Vagina (tissue), 2 donors: ENCODE measurements at regions not wholly inside any gene's neighbourhood (a gene's known extent, or its start where the extent isn't known, plus 50 kb on each side); places are given as distances from the start of the nearest gene placed in this dataset.

ENCODE experiments used
- DNase-seq, 2 donors: peaks; one replicate each; pipeline ENCODE4 v3.0.0-alpha.2; 2017; ENCODE audit errors: extremely low spot score in 2 of 2
- H3K27ac ChIP-seq: fragments of 200-600 bp; sonication (generic); one replicate; pipeline ENCODE4 v1.5.1; 2019
- H3K27me3 ChIP-seq: fragments of 200-600 bp; sonication (generic); one replicate; pipeline ENCODE4 v1.5.1; 2019
- H3K36me3 ChIP-seq, 2 donors: fragments of 200-600 bp; sonication (generic); one replicate each; pipeline ENCODE4 v1.5.1; 2017 to 2019
- H3K4me1 ChIP-seq: fragments of 200-600 bp; sonication (generic); one replicate; pipeline ENCODE4 v1.5.1; 2019
- H3K4me3 ChIP-seq, 2 donors: fragments of 200-600 bp; sonication (generic); 1 replicate in 1 of 2; 2 replicates in 1 of 2; pipeline ENCODE4 v1.5.1; 2016 to 2019
- H3K9me3 ChIP-seq: fragments of 200-600 bp; sonication (generic); one replicate; pipeline ENCODE4 v1.5.1; 2019
- POLR2A ChIP-seq, 2 donors: fragments of 450-650 bp; IDR thresholded peaks; one replicate each; pipeline ENCODE4 v1.6.1; 2017; ENCODE audit warnings: antibody characterized with exemption in 2 of 2, mild to moderate bottlenecking in 2 of 2, moderate library complexity in 2 of 2
- POLR2AphosphoS5 ChIP-seq, 2 donors: sonication (generic); formaldehyde crosslinking; IDR thresholded peaks; one replicate each; pipeline ENCODE4 v1.9.0; 2017; ENCODE audit warnings: antibody characterized with exemption in 2 of 2, mild to moderate bottlenecking in 2 of 2, low read depth in 1 of 2; ENCODE audit not compliant: insufficient read depth in 1 of 2
- intact Hi-C: fragments of 100-400 bp; cut with DNase I; formaldehyde crosslinking; loops from one replicate; pipeline ENCODE4 v1.15.1; 2023
- TF ChIP-seq, protein P1 (sequence below), 3 experiments: fragments of 450-650 bp in 2 of 3; fragments of 200-600 bp in 1 of 3; sonication (generic) in 1 of 3; IDR thresholded peaks; one replicate each; pipeline ENCODE4 v1.5.1; 2017 to 2019; ENCODE audit warnings: antibody characterized with exemption in 3 of 3, mild to moderate bottlenecking in 2 of 3, moderate library complexity in 2 of 3

DNA sequence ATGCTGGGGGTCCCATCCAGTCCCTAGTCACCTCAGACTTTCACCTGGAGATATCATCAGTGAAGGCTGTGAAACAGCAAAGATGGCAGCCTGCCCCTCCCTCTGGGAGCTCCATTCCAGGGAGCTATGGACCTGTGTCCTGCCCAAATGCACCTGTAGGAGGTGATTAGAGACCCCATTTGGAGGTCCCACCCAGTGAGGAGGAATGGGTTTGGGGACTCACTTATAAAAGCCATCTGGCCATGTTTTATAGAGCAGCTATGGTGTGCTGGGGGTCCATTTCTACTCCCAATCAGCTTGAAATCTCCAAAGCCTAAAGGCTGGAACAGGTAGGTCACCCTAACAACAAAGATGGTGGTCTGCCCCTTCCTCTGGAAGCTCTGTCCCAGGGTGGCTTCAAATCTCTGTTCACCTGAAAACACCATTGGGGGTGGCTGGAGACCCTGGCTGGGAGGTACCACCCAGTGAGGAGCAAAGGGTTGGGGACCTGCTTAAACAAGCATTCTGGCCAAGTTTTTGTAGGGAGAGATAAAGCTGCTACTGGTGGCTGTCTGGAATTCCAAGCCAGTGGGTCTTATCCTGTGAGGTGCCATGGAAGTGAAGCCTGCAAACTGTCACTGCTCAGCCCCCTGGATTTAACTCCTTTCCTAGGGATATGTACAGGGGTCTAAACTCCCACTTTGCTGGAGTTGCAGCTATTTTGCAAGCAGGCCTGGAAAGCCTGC, 182.3 kb downstream of the RASSF9 start:
- TF ChIP-seq, protein P1, sequence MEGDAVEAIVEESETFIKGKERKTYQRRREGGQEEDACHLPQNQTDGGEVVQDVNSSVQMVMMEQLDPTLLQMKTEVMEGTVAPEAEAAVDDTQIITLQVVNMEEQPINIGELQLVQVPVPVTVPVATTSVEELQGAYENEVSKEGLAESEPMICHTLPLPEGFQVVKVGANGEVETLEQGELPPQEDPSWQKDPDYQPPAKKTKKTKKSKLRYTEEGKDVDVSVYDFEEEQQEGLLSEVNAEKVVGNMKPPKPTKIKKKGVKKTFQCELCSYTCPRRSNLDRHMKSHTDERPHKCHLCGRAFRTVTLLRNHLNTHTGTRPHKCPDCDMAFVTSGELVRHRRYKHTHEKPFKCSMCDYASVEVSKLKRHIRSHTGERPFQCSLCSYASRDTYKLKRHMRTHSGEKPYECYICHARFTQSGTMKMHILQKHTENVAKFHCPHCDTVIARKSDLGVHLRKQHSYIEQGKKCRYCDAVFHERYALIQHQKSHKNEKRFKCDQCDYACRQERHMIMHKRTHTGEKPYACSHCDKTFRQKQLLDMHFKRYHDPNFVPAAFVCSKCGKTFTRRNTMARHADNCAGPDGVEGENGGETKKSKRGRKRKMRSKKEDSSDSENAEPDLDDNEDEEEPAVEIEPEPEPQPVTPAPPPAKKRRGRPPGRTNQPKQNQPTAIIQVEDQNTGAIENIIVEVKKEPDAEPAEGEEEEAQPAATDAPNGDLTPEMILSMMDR (IDR thresholded peaks at IDR 0.05): no peak
- TF ChIP-seq POLR2A (IDR thresholded peaks at IDR 0.05) (no peak), POLR2AphosphoS5 (IDR thresholded peaks at IDR 0.05; ENCODE audit: insufficient read depth in 1 of 2, low read depth in 1 of 2) (no peak)
- peaks cover 5% of the 10 kb centered on the region for H3K9me3 ChIP-seq
- no peaks in the 10 kb centered on the region for H3K4me1 ChIP-seq
- intact Hi-C loops: no loop called here
- no peak for DNase-seq
- H3K27me3 ChIP-seq: no peaks in the 10 kb centered on the region
- no peak overlapping the region for H3K4me3 ChIP-seq
- H3K27ac ChIP-seq: no peak overlapping the region
- H3K36me3 ChIP-seq: no peaks in the 10 kb centered on the region

DNA sequence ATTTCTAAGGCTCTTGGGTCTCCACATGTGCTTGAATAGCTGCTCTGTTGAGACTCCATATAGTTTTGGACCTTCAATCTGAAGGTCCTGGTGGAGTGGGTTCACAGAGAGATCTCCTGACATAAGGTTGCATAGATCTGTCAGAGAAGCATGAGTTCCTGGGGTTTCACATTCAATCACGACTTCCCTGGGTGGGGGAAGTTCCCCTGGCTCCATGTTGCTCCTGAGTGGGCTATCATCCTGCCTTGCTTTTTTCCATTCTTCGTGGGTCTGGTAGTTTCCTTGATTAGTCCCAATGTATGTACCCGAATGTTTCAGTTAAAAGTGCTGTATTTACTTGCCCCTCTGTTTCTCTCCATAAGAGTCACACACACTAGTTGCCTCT, 181.8 kb downstream of the RASSF9 start:
- TF ChIP-seq, protein P1 (IDR thresholded peaks at IDR 0.05): no peak
- no peak for TF ChIP-seq POLR2AphosphoS5 (IDR thresholded peaks at IDR 0.05; ENCODE audit: insufficient read depth in 1 of 2, low read depth in 1 of 2)
- TF ChIP-seq POLR2A (IDR thresholded peaks at IDR 0.05): no peak
- Histone ChIP-seq H3K36me3 (no peaks in the 10 kb centered on the region), H3K9me3 (peaks cover 5% of the 10 kb centered on the region), H3K27me3 (no peaks in the 10 kb centered on the region), H3K4me1 (no peaks in the 10 kb centered on the region), H3K27ac (no peak overlapping the region), H3K4me3 (no peak overlapping the region)
- intact Hi-C loops: no loop called here
- DNase-seq: no peak

DNA sequence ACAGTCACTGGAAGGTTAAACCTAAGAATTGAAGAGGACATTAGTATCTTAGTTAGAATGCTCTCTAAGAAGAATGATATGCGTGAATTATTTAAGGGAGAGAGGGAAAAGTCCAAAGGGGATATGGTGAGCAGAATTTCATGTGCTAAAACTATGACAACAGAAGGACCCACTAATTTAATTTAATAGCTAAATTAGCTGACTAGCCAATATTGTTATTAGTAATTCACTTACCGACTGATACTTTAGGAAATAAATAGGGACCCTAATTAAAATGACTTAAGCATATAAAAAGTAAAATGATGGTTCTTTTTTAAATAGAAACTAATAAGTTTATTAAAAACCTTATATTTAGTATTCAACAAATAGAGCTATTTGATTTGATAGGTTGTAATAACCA, 179.6 kb downstream of the RASSF9 start:
- Histone ChIP-seq H3K36me3 (no peaks in the 10 kb centered on the region), H3K4me1 (no peaks in the 10 kb centered on the region), H3K27me3 (no peaks in the 10 kb centered on the region), H3K27ac (no peak overlapping the region), H3K4me3 (no peak overlapping the region), H3K9me3 (peaks cover 5% of the 10 kb centered on the region)
- intact Hi-C loops: no loop called here
- TF ChIP-seq, protein P1 (IDR thresholded peaks at IDR 0.05): no peak
- TF ChIP-seq POLR2A (IDR thresholded peaks at IDR 0.05): no peak
- TF ChIP-seq POLR2AphosphoS5 (IDR thresholded peaks at IDR 0.05; ENCODE audit: insufficient read depth in 1 of 2, low read depth in 1 of 2): no peak
- no peak for DNase-seq

DNA sequence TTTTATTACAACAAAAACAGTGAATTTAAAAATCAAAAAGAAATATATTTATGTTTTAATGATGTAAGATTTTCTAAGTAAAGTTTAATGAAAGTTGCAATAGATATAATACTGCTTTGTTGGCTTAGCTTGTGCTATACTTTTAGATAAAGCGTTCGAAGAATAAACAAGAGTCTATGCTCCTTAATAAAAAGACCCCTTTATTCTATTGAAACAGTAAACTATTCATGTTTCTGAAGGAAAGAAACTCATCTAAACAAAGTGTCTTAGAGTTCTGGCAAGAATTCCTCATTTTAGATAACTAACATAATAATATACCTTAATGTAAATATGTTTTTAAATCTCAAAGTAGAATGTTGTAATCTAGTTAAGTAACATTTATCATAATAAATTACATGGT, 179.0 kb downstream of the RASSF9 start:
- H3K4me3 ChIP-seq: no peak overlapping the region
- TF ChIP-seq POLR2AphosphoS5 (IDR thresholded peaks at IDR 0.05; ENCODE audit: insufficient read depth in 1 of 2, low read depth in 1 of 2) (no peak), POLR2A (IDR thresholded peaks at IDR 0.05) (no peak)
- TF ChIP-seq, protein P1 (IDR thresholded peaks at IDR 0.05): no peak
- DNase-seq: no peak
- H3K36me3 ChIP-seq: no peaks in the 10 kb centered on the region
- intact Hi-C loops: no loop called here
- peaks cover 5% of the 10 kb centered on the region for H3K9me3 ChIP-seq
- no peak overlapping the region for H3K27ac ChIP-seq
- no peaks in the 10 kb centered on the region for H3K27me3 ChIP-seq
- no peaks in the 10 kb centered on the region for H3K4me1 ChIP-seq

DNA sequence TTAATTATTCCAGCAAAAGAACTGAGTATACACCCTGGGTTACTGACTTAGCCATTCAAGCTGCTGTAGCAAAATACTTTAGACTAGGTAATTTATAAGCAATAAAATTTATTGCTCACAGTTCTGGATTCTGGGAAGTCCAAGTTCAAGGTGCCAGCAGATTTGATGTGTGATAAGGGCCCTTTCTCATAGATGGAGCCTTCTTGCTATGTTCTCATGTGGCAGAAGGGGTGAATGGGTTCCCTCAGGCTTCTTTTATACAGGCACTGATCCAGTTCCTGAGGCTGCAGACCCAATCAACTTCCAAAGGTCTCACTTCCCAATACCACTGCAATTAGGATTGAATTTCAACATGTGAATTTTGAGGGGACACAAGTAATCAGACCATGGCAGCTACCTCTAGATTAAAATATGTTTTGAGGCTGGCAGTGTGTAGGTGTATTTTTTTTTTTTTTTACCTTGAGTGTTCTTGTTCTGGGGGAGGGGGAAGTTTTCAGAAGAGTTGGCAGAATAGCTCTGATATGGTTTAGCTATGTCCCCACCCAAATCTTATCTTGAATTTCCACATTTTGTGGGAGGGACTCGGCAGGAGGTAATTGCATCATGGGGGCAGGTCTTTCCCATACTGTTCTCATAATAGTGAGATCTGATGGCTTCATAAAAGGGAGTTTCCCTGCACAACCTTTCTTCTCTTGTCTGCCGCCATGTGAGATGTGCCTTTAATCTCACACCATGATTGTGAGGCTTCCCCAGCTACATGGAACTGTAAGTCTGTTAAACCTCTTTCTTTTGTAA, 178.2 kb downstream of the RASSF9 start:
- Histone ChIP-seq H3K36me3 (no peaks in the 10 kb centered on the region), H3K27me3 (no peaks in the 10 kb centered on the region), H3K9me3 (peaks cover 5% of the 10 kb centered on the region), H3K4me3 (no peak overlapping the region), H3K4me1 (no peaks in the 10 kb centered on the region), H3K27ac (no peak overlapping the region)
- intact Hi-C loops: no loop called here
- no peak for DNase-seq
- TF ChIP-seq POLR2A (IDR thresholded peaks at IDR 0.05): no peak
- TF ChIP-seq, protein P1 (IDR thresholded peaks at IDR 0.05): no peak
- no peak for TF ChIP-seq POLR2AphosphoS5 (IDR thresholded peaks at IDR 0.05; ENCODE audit: insufficient read depth in 1 of 2, low read depth in 1 of 2)
